Activated CD4-positive, alpha-beta T cell treated with anti-CD3 and anti-CD28 coated beads for 48 hours (primary cell): ENCODE measurements at regions not wholly inside any gene's neighbourhood (a gene's known extent, or its start where the extent isn't known, plus 50 kb on each side); places are given as distances from the start of the nearest gene placed in this dataset.
"Not testable (repeated sequence)": the region's sequence is repeated elsewhere in the genome, so short reads cannot be mapped to it uniquely, and the experiment has no call there.

Source experiments
- DNase-seq: peaks from one replicate; pipeline ENCODE4 v3.0.0-alpha.2; 2020

- no peak for DNase-seq
These were observed 335.0 kb downstream of the PCNX1 start for GRCh38 chr14:71242237-71242748.

- DNase-seq, result no peak
These were observed 336.4 kb downstream of the PCNX1 start for GRCh38 chr14:71243697-71244096.

- no peak for DNase-seq
These were observed 337.1 kb downstream of the PCNX1 start for GRCh38 chr14:71244341-71244740.

GRCh38 chr14:71245659-71246361 is 338.6 kb downstream of the PCNX1 start:
- DNase-seq, result no peak

- DNase-seq, result no peak
These were observed 339.3 kb downstream of the PCNX1 start for GRCh38 chr14:71246539-71246938.

GRCh38 chr14:71247106-71247505 is 339.8 kb downstream of the PCNX1 start:
- DNase-seq, result no peak

GRCh38 chr14:71248194-71248593 is 340.9 kb downstream of the PCNX1 start:
- DNase-seq, result no peak

GRCh38 chr14:71250347-71250746 is 343.1 kb downstream of the PCNX1 start:
- DNase-seq, result no peak

- DNase-seq, result no peak
These were observed 343.5 kb downstream of the PCNX1 start for GRCh38 chr14:71250791-71251190.

GRCh38 chr14:71254091-71254719 is 346.9 kb downstream of the PCNX1 start:
- not testable (repeated sequence) for DNase-seq

GRCh38 chr14:71261206-71261605 is 353.9 kb downstream of the PCNX1 start:
- no peak for DNase-seq

- no peak for DNase-seq
These were observed 355.2 kb downstream of the PCNX1 start for GRCh38 chr14:71262441-71262840.

- no peak for DNase-seq
These were observed 357.0 kb downstream of the PCNX1 start for GRCh38 chr14:71264260-71264659.

- peak; percentile 21 for DNase-seq
These were observed 359.8 kb downstream of the PCNX1 start for GRCh38 chr14:71267007-71267513.

GRCh38 chr14:71267691-71268090 is 360.4 kb downstream of the PCNX1 start:
- DNase-seq, result no peak

GRCh38 chr14:71270111-71270510 is 362.9 kb downstream of the PCNX1 start:
- DNase-seq, result no peak

GRCh38 chr14:71271166-71271945 is 364.1 kb downstream of the PCNX1 start:
- no peak for DNase-seq

- no peak for DNase-seq
These were observed 366.1 kb downstream of the PCNX1 start for GRCh38 chr14:71273366-71273765.

- no peak for DNase-seq
These were observed 376.8 kb downstream of the PCNX1 start for GRCh38 chr14:71284048-71284447.

GRCh38 chr14:71286126-71286525 is 378.9 kb downstream of the PCNX1 start:
- no peak for DNase-seq

- DNase-seq, result no peak
These were observed 380.3 kb downstream of the PCNX1 start for GRCh38 chr14:71287567-71287966.

GRCh38 chr14:71289536-71289935 is 382.3 kb downstream of the PCNX1 start:
- peak; percentile 18 for DNase-seq

- no peak for DNase-seq
These were observed 383.0 kb downstream of the PCNX1 start for GRCh38 chr14:71290301-71290700.
